Right ventricle myocardium superior (tissue), 1 donor: ENCODE measurements at regions not wholly inside any gene's neighbourhood (a gene's known extent, or its start where the extent isn't known, plus 50 kb on each side); places are given as distances from the start of the nearest gene placed in this dataset.

Experiments
- ATAC-seq: fragments of 200-7000 bp; cut with Tn5 transposase; one replicate; pipeline ENCODE4 v1.9.1; 2020; ENCODE audit warnings: mild to moderate bottlenecking; ENCODE audit not compliant: poor library complexity
- DNase-seq: peaks from one replicate; pipeline ENCODE4 v3.0.0-alpha.2; 2020
- intact Hi-C: fragments of 100-400 bp; cut with DNase I; formaldehyde crosslinking; loops from one replicate; pipeline ENCODE4 v1.11.2; 2022
- donor health status: DM: no; HTN: yes; CAD: no; lungs with severe emphysema.

DNA sequence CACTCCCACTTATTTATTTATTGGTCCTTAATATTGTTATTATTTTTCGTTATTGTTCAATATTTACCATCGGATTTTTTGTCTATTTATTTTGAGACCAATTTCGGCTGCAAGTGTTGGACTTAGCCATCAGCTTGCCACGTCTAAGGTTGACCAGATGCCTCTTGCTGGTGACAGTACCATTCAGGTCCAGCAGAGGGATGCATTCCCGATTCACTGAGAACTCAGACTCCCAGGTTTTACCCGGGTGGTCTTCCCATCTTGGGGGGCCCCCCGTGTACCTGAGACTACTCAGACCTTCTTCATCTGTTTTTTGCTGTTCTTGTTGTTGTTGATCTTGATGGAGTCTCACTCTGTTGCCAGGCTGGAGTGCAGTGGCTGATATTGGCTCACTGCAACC, 1435.2 kb downstream of the UQCRFS1 start:
- no peak for DNase-seq
- intact Hi-C loops = no loop called here
- no peak for ATAC-seq

DNA sequence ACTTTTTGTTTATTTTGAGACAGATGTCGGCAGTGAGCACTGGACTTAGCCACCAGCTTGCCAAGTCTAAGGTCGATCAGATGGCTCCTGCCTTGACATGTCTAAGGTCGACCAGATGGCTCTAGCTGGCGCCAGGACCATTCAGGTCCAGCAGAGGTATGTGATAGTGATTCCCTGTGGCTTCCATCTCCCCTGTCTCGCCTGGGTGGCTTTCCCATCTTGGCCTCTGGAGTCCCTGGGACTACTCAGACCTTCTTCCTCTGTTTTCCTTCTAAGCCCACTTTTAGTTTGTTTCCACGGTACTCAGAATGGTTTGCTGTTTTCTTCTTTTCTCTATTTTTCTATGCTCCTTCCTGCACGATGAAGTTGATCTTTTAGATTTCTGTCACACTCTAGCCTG, 1435.7 kb downstream of the UQCRFS1 start:
- no peak for ATAC-seq
- intact Hi-C loops = no loop called here
- DNase-seq = no peak

DNA sequence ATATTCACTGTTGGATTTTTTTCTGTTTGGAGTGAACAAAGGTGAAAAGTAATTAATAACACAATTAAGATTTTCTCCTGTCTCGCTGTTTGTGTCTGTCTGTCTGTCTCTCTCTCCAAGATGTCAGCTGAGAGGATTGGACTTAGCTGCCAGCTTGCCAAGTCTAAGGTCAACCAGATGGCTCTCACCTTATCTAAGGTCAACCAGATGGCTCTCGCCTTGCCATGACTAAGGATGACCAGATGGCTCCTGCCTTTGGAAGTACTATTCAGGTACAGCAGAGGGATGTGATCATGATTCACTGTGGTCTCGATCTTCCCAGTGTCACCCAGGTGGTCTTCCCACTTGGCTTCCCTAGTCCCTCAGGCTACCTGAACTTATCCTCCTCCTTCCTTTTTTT, 1436.4 kb downstream of the UQCRFS1 start:
- intact Hi-C loops = no loop called here
- DNase-seq (no peak), ATAC-seq (no peak)

DNA sequence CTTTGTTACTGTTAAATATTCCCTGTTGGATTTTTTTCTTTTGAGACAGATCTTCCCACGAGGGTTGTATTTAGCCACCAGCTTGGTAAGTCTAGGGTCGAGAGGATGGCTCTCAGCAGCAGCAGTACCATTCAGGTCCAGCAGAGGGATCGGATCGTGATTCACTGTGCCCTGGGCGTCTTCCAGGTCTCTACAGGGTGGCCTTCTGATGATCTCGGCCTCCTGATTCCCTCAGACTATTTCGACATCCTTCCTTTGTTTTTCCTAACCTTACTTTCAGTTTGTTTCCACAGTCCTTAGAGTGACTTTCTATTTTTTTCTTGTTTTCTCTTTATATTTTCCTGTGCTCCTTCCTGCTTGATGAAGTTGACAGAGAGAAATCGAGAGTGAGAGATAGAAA, 1436.9 kb downstream of the UQCRFS1 start:
- ATAC-seq (no peak), DNase-seq (no peak)
- intact Hi-C loops = no loop called here

DNA sequence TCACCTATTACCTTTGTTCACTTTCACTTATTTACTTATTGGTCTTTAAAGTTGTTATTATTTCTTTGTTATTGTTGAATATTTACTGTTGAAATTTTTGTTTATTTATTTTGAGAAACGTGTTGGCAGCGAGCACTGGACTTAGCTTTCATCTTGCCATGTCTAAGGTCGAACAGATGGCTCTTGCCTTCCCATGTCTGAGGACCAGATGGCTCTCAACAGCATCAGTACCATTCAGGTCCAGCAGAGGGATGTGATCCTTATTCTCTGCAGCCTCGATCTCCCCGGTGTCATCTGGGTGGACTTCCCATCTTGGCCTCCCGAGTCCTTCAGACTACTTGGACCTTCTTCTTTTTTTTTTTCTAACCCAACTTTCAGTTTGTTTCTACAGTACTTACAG, 1437.6 kb downstream of the UQCRFS1 start:
- DNase-seq = no peak
- intact Hi-C loops = no loop called here
- no peak for ATAC-seq

DNA sequence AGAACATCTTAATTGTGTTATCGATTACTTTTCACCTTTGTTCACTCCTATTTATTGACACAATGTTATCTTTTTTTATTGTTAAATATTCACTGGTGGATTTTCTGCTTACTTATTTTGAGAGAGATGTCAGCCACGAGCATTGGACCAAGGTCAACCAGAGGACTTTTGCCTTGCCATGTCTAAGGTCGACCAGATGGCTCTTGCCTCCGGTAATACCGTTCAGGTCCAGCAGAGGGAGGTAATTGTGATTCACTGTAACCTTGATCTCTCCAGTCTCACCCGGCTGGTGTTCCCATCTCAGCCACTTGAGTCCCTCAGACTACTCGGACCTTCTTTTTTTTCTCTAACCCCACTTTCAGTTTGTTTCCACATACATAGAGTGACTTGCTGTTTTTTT, 1438.1 kb downstream of the UQCRFS1 start:
- DNase-seq = no peak
- intact Hi-C loops = no loop called here
- no peak for ATAC-seq

DNA sequence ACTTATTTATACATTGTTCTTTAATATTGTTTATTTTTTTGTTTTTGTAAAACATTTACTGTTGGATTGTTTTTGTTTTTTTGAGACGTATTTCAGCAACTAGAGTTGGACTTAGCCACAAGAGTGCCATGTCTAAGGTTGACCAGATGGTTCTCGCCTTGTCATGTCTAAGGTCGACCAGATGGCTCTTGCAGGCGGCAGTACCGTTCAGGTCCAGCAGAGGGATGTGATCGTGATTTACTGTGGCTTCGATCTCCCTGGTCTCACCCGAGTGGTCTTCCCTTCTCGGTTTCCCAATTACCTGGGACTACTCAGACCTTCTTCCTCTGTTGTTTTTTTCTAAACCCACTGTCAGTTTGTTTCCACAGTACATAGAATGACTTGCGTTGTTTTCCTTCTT, 1438.6 kb downstream of the UQCRFS1 start:
- intact Hi-C loops = no loop called here
- DNase-seq (no peak), ATAC-seq (no peak)

DNA sequence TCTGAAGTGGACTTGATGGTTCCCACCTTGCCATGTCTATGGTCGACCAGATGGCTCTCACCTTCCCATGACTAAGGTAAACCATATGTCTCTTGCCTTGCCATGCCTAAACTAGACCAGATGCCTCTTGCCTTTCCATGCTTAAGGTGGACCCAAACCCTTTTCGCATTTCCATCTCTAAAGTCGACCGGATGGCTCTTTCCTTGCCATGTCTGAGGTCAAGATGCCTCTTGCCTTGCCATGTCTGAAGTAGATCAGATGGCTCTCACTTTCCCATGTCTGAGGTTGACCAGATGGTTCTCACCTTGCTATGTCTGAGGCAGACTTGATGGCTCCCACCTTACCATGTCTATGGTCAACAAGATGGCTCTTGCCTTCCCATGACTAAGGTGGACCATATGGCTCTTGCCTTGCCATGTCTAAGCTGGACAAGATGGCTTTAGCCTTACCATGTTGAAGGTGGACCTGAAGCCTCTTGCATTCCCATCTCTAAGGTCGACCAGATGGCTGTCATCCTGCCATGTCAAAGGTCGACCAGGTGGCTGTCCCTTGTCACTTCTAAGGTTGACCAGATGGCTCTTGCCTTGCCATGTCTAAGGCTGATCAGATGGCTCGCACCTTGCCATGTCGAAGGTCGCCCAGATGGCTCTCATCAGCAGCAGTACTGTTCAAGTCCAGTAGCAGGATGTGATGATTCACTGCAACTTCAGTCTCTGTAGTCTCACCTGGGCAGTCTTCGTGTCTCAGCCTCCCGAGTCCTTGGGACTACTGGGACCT, 1439.4 kb downstream of the UQCRFS1 start:
- DNase-seq = no peak
- intact Hi-C loops = no loop called here
- ATAC-seq = no peak

DNA sequence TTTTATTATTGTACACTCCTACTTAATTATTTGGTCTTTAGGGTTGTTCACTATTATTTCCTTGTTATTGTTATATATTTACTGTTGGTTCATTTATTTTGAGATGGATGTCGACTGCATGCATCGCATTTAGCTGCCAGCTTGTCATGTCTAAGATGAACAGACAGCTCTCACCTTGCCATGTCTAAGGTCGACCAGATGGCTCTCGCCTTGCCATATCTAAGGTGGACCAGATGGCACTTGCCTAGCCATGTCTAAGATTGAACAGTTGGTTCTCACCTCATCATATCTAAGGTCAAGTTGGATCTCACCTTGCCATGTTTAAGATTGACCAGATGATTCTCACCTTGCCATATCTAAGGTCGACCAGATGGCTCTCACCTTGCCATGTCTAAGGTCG, 1440.9 kb downstream of the UQCRFS1 start:
- ATAC-seq (no peak), DNase-seq (no peak)
- intact Hi-C loops = no loop called here

DNA sequence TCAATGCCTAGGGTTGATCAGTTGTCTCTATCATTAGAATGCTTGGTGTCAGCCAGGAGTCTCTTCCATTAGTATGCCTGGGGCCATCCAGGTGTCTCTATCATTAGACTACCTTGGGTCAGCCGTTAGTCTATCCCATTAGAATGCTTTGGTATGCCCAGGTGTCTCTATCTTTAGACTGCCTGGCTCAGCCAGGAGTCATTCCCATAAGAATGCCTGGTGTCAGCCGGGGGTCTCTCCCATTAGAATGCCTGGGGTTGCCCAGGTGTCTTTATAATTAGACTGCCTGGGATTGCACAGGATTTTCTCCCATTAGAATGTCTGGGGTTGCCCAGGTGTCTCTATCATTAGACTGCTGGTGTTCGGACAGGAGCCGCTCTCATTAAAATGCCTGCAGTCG, 1442.9 kb downstream of the UQCRFS1 start:
- DNase-seq = no peak
- no peak for ATAC-seq
- intact Hi-C loops = no loop called here

DNA sequence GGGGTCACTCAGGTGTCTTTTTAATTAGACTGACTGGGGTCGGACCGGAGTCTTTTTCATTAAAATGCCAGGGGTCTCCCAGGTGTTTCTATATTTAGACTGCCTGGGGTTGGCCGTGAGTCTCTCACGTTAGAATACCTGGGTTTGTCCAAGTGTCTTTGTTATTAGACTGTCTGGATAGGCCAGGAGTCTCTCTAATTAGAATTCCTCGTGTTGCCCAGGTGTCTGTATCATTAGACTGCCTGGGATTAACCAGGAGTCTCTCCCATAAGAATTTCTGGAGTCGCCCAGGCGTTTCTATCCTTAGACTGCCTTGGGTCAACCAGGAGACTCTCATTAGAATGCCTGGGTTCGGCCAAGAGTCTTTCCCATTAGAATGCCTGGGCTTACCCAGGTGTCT, 1445.7 kb downstream of the UQCRFS1 start:
- intact Hi-C loops = no loop called here
- ATAC-seq = no peak

DNA sequence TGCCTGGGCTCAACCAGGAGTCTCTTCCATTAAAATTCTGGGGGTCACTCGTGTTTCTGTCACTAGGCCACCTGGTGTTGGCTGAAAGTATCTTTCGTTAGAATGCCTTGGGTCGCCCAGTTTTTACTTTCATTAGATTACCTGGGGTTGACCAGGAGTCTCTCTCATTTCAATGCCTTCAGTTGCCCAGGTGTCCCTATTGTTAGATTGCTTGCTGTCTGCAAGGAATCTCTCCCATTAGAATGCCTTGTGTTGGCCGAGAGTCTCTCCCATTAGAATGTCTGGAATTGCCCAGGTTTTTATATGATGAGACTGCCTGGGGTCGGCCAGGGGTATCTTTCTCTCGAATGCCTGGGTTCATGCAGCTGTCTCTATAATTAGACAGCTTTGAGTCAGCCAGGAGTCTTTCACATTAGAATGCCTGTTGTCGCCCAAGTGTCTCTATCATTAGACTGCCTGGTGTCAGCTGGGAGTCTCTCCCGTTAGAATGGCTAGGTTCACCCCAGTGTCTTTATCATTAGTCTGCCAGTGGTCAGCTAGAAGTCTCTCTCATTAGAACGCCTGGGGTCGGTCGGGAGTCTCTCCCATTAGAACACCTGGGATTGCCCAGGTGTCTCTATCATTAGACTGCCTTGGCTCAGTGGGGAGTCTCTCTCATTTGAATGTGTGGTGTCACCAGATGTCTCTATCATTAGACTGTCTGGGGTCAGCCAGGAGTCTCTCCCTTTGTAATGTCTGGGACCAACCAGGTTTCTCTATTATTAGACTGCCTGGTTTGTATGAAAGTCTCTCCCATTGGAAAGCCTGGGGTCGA, 1446.8 kb downstream of the UQCRFS1 start:
- no peak for ATAC-seq
- intact Hi-C loops = no loop called here
- DNase-seq = no peak

More for the DNA sequence above, 1445.7 kb downstream of the UQCRFS1 start:
- no peak for DNase-seq

DNA sequence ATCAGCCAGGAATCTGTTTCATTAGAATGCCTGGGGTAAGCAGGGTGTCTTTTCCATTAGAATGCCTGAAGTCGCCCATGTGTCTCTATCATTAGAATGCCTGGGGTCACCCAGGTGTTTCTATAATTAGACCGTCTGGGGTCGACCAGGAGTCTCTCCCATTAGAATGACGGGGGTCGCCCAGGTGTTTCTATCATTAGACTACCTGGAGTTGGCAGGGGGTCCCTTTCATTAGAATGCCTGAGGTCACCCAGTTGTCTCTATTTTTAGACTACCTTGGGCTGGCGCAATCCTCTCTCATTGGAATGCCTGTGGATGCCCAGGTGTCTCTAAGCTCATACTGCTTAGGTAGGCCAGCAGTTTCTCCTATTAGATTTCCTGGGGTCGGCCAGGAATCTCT, 1447.6 kb downstream of the UQCRFS1 start:
- intact Hi-C loops = no loop called here
- DNase-seq (no peak), ATAC-seq (no peak)

DNA sequence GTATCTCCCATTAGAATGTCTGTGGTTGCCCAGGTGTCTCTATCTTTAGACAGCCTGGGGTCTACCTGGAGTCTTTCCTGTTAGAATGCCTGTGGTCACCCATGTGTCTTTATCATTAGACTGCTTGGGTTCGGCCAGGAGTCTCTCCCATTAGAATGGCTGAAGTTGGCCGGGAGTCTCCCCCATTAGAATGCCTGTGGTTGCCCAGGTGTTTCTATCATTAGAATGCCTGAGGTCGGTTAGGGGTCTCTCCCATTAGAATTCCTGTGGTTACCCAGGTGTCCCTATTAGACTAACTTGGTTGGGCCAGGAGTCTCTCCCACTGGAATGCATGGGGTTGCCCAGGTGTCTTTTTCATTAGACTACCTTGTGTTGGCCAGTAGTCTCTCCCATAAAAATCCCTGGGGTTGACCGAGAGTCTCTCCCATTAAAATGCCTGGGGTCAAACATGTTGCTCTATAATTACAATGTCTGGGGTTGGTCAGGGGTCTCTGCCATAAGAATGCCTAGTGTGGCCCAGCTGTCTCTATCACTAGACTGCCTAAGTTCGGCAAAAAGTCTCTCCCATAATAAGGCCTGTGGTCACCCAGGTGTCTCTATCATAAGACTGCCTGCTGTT, 1448.7 kb downstream of the UQCRFS1 start:
- ATAC-seq (no peak), DNase-seq (no peak)
- intact Hi-C loops = no loop called here

DNA sequence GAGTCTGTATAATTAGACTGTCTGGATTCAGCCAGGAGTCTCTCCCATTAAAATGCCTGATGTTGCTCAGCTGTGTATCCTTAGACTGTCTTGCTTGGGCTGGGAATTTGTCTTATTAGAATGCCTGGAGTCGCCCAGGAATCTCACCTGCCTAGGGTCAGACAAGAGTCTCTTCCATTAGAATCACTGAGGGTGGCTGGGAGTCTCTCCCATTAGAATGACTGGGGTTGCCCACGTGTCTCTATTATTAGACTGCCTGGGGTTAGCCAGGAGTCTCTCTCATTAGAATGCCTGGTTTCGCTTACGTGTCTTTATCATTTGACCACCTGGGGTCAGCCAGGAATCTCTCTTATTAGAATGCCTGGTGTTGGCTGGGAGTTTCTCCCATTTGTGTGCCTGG, 1450.0 kb downstream of the UQCRFS1 start:
- DNase-seq = no peak

DNA sequence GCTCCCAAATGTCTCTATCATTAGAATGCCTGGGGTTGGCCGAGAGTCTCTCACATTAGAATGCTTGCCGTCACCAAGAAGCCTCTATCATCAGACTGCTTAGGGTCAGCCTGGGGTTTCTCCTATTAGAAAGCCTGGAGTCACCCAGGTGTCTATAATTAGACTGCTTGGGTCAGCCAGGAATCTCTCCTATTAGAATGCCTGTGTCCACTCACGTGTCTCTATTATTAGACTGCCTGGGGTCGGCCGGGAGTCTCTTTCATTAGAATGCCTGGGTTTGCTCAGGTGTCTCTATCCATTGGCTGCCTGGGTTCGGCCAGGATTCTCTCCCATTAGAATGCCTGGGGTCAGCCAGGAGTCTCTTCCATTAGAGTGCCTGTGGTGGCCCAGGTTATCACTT, 1453.1 kb downstream of the UQCRFS1 start:
- ATAC-seq (peak; percentile 88), DNase-seq (no peak)
- intact Hi-C loops = no loop called here

More for the DNA sequence above, 1450.0 kb downstream of the UQCRFS1 start:
- ATAC-seq = peak; percentile 36
- intact Hi-C loops = no loop called here

DNA sequence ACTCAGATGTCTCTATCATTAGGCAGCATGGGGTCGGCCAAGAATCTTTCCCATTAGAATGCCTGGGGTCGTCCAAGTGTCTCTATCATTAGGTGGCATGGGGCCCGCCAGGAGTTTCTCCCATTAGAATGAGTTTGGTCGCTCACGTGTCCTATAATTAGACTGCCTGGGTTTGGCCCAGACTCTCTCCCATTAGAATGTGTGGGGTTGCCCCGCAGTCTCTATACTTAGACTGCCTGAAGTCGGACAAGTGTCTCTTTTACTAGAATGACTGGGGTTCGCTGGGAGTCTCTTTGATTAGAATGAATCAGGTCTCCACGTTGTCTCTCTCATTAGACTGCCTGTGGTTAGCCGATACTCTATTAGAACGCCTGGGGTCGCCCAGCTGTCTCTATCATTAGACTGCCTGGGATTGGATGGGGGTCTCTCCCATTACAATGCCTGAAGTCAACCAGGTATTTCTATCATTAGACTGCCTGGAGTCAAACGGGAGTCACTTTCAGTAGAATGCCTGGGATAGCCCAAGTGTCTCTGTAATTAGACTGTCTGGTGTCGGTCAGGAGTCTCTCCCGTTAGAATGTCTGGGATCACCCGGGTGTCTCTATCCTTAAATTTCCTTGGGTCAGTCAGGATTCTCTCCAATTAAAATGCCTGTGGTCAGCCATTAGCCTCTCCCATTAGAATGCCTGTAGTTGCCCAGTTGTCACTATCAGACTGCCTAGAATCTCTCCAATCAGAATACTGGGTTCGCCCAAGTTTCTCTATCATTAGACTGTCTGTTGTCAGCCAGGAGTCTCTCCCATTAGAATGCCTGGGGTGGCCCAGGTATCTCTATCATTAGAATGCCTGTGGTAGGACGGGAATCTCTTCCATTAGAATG, 1454.1 kb downstream of the UQCRFS1 start:
- DNase-seq = no peak
- intact Hi-C loops = no loop called here
- no peak for ATAC-seq

DNA sequence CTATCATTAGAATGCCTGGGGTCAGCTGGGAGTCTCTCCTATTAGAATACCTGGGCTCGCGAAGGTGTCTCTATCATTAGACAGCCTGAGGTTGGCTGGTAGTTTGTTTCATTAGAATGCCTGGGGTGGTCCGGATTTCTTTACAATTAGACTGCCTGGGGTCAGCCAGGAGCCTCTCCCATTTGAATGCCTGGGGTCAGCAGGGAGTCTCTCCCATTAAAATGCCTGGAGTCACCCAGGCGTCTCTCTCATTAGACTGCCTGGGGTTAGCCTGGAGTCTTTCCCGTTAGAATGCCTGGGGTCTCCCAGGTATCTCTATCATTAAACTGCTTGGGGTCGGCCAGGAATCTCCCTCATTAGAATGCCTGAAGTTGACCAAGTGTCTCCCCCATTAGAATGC, 1458.3 kb downstream of the UQCRFS1 start:
- intact Hi-C loops = no loop called here
- DNase-seq (no peak), ATAC-seq (no peak)

DNA sequence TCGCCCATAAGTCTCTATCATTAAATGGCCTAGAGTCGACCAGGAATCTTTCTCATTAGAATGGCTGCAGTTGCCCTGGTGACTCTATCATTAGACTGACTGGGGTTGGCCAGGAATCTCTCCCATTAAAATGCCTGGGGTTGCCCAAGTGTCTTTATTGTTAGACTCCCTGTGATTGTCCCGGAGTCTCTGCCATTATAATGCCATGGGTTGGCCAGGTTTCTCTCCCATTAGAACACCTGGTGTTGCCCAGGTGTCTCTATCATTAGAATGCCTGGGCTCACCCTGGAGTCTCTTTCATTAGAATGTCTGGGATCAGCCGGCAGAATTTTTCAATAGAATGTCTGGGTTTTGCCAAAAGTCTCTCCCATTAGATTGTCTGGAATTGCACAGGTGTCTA, 1459.3 kb downstream of the UQCRFS1 start:
- no peak for DNase-seq
- intact Hi-C loops = no loop called here
- no peak for ATAC-seq
